CD4-positive, alpha-beta T cell (primary cell): ENCODE measurements at regions not wholly inside any gene's neighbourhood (a gene's known extent, or its start where the extent isn't known, plus 50 kb on each side); places are given as distances from the start of the nearest gene placed in this dataset.

Experiments
- ATAC-seq: fragments of 200-7000 bp; cut with Tn5 transposase; one replicate; pipeline ENCODE4 v1.10.0; 2022; ENCODE audit warnings: mild to moderate bottlenecking; ENCODE audit not compliant: poor library complexity
- CTCF ChIA-PET: fragments of 350-600 bp; sonication (Branson Sonifier 250); formaldehyde crosslinking; loops from one replicate; lab custom pipeline; 2021; ENCODE audit warnings: antibody characterized with exemption, inconsistent platforms; lab: Charles Lee
- POLR2A ChIA-PET: fragments of 350-600 bp; sonication (Branson Sonifier 250); formaldehyde crosslinking; loops from one replicate; lab custom pipeline; 2021; ENCODE audit warnings: antibody characterized with exemption, inconsistent platforms; lab: Charles Lee
- DNase-seq, 14 experiments: peaks; one replicate each; pipeline ENCODE4 v3.0.0-alpha.2; 2013 to 2020; ENCODE audit warnings: mixed read lengths in 2 of 14
- H3K27ac ChIP-seq, 2 donors: one replicate each; pipeline versions ENCODE4 v1.5.1 to v1.7.0; 2013; ENCODE audit warnings: low read length in 2 of 2, low read depth in 1 of 2, mild to moderate bottlenecking in 1 of 2
- H3K27me3 ChIP-seq, 2 experiments: 1 replicate in 1 of 2; 2 replicates in 1 of 2; pipeline versions ENCODE4 v1.6.1 to v1.7.0; 2013; ENCODE audit warnings: low read length in 2 of 2, control low read depth in 1 of 2, mild to moderate bottlenecking in 1 of 2, moderate library complexity in 1 of 2; ENCODE audit not compliant: insufficient read depth in 2 of 2, control insufficient read depth in 1 of 2
- H3K36me3 ChIP-seq: one replicate; pipeline ENCODE4 v1.6.1; 2013; ENCODE audit warnings: low read length, control low read depth; ENCODE audit not compliant: insufficient read depth
- H3K4me1 ChIP-seq: one replicate; pipeline ENCODE4 v1.6.1; 2013; ENCODE audit warnings: low read length, control low read depth; ENCODE audit not compliant: insufficient read depth
- H3K4me3 ChIP-seq: one replicate; pipeline ENCODE4 v1.5.1; 2013; ENCODE audit warnings: mild to moderate bottlenecking, low read length, moderate library complexity
- H3K9me3 ChIP-seq, 2 experiments: 1 replicate in 1 of 2; 2 replicates in 1 of 2; pipeline versions ENCODE4 v1.6.1 to v1.7.0; 2013; ENCODE audit warnings: low read length in 2 of 2, mild to moderate bottlenecking in 2 of 2, control low read depth in 1 of 2, moderate library complexity in 1 of 2; ENCODE audit not compliant: control insufficient read depth in 1 of 2, insufficient read depth in 1 of 2
- H3K27ac Mint-ChIP-seq: one replicate; pipeline ENCODE4 v1.8.0; 2020; ENCODE audit warnings: mixed read lengths
- H3K27me3 Mint-ChIP-seq: one replicate; pipeline ENCODE4 v1.8.0; 2021; ENCODE audit warnings: mixed read lengths
- H3K36me3 Mint-ChIP-seq: one replicate; pipeline ENCODE4 v1.8.0; 2021; ENCODE audit warnings: low read depth, mixed read lengths
- H3K4me1 Mint-ChIP-seq: one replicate; pipeline ENCODE4 v1.8.0; 2021; ENCODE audit warnings: low read depth, mixed read lengths
- H3K4me3 Mint-ChIP-seq: one replicate; pipeline ENCODE4 v1.8.0; 2020; ENCODE audit warnings: mild to moderate bottlenecking, mixed read lengths
- H3K9me3 Mint-ChIP-seq: one replicate; pipeline ENCODE4 v1.8.0; 2020; ENCODE audit warnings: mixed read lengths
- CTCF ChIP-seq: fragments of 200-600 bp; IDR thresholded peaks from one replicate; pipeline ENCODE4 v1.8.0; 2022; ENCODE audit warnings: antibody characterized with exemption, mild to moderate bottlenecking
- intact Hi-C, 2 experiments: fragments of 100-400 bp; cut with DNase I in 1 of 2; cut with micrococcal nuclease in 1 of 2; formaldehyde crosslinking; loops; one replicate each; pipeline versions ENCODE4 v1.15.1 to v1.9.0; 2023 to 2025; cut with DNase I, micrococcal nuclease

GRCh38 chr12:46456356-46457334, 84.1 kb upstream of the SLC38A2 start:
- Histone ChIP-seq H3K27me3 (no peaks in the 10 kb centered on the region), H3K4me1 (peaks cover 46% of the 10 kb centered on the region), H3K27ac (no peak overlapping the region), H3K4me3 (no peak overlapping the region), H3K36me3 (no peaks in the 10 kb centered on the region), H3K9me3 (no peaks in the 10 kb centered on the region)
- CTCF ChIA-PET, result no interaction called here
- no peak overlapping the region for H3K4me3 Mint-ChIP-seq
- H3K36me3 Mint-ChIP-seq, result no peaks in the 10 kb centered on the region
- peaks cover 70% of the 10 kb centered on the region for H3K4me1 Mint-ChIP-seq
- no peaks in the 10 kb centered on the region for H3K27me3 Mint-ChIP-seq
- ATAC-seq (no peak), DNase-seq (no peak)
- H3K9me3 Mint-ChIP-seq, result no peaks in the 10 kb centered on the region
- intact Hi-C loops, result loop anchor here in 1 of 2 experiments (5.0 kb wide), 2 partner anchors 56 to 84 kb away; partner anchors contain the start of gene SLC38A2
- no peak overlapping the region for H3K27ac Mint-ChIP-seq
- no peak for TF ChIP-seq CTCF
- POLR2A ChIA-PET, result interaction anchor here (1.2 to 1.5 kb wide), 3 partner anchors 12 to 84 kb away, joined by 3 read pairs; partner anchors contain the start of gene SLC38A2

GRCh38 chr12:46455648-46456352, 83.2 kb upstream of the SLC38A2 start:
- Mint-ChIP-seq H3K4me3 (peak overlapping the region; percentile 1), H3K27ac (peak overlapping the region; percentile 25), H3K4me1 (peaks cover 67% of the 10 kb centered on the region), H3K9me3 (no peaks in the 10 kb centered on the region), H3K36me3 (no peaks in the 10 kb centered on the region), H3K27me3 (no peaks in the 10 kb centered on the region)
- intact Hi-C loops, result loop anchor here in 1 of 2 experiments (5.0 kb wide), 2 partner anchors 57 to 83 kb away; partner anchors contain the start of gene SLC38A2
- Histone ChIP-seq H3K27me3 (no peaks in the 10 kb centered on the region), H3K4me1 (peaks cover 40% of the 10 kb centered on the region), H3K9me3 (no peaks in the 10 kb centered on the region), H3K36me3 (no peaks in the 10 kb centered on the region), H3K4me3 (no peak overlapping the region), H3K27ac (peak overlapping the region in 1 of 2 donors; percentile 33)
- ATAC-seq (no peak), DNase-seq (peak in 1 of 14 experiments; percentile 8)
- no peak for TF ChIP-seq CTCF
- ChIA-PET CTCF (interaction anchor here (0.6 kb wide), 1 partner anchor 354 kb away, joined by 3 read pairs; no protein-coding TSS in a partner anchor), POLR2A (interaction anchor here (0.7 to 1.5 kb wide), 8 partner anchors 11 to 206 kb away, joined by 3 to 5 read pairs (median 3); partner anchors contain the start of gene SLC38A2)

GRCh38 chr12:46454981-46455380, 82.4 kb upstream of the SLC38A2 start:
- H3K4me3 Mint-ChIP-seq, result peak overlapping the region; percentile 21
- Histone ChIP-seq H3K36me3 (no peaks in the 10 kb centered on the region), H3K27ac (no peak overlapping the region), H3K27me3 (no peaks in the 10 kb centered on the region), H3K4me3 (no peak overlapping the region), H3K9me3 (no peaks in the 10 kb centered on the region), H3K4me1 (peaks cover 36% of the 10 kb centered on the region)
- POLR2A ChIA-PET, result interaction anchor here (0.6 to 1.2 kb wide), 6 partner anchors 21 to 206 kb away, joined by 3 to 5 read pairs (median 3); no protein-coding TSS in a partner anchor
- peak overlapping the region; percentile 25 for H3K27ac Mint-ChIP-seq
- DNase-seq (peak in 2 of 14 experiments; percentile 13 to 17), ATAC-seq (peak; percentile 61)
- CTCF ChIA-PET, result interaction anchor here (0.6 kb wide), 1 partner anchor 353 kb away, joined by 3 read pairs; no protein-coding TSS in a partner anchor
- H3K36me3 Mint-ChIP-seq, result no peaks in the 10 kb centered on the region
- no peak for TF ChIP-seq CTCF
- no peaks in the 10 kb centered on the region for H3K27me3 Mint-ChIP-seq
- no peaks in the 10 kb centered on the region for H3K9me3 Mint-ChIP-seq
- intact Hi-C loops, result loop anchor here in 1 of 2 experiments (5.0 kb wide), 2 partner anchors 57 to 83 kb away; partner anchors contain the start of gene SLC38A2
- H3K4me1 Mint-ChIP-seq, result peaks cover 67% of the 10 kb centered on the region
